SK-N-MC (cell line): ENCODE measurements at regions not wholly inside any gene's neighbourhood (a gene's known extent, or its start where the extent isn't known, plus 50 kb on each side); places are given as distances from the start of the nearest gene placed in this dataset.

ENCODE experiments used
- DNase-seq: peaks from one replicate; pipeline ENCODE4 v3.0.0-alpha.2; 2011; ENCODE audit warnings: low read depth, low spot score
- H3K27ac ChIP-seq: fragments of 200-600 bp; sonication (generic); 2 replicates; pipeline ENCODE4 v1.5.1; 2016; ENCODE audit warnings: mixed run types
- H3K36me3 ChIP-seq: fragments of 200-600 bp; sonication (generic); 2 replicates; pipeline ENCODE4 v1.6.1; 2017; ENCODE audit warnings: antibody characterized with exemption, low read length, mixed read lengths; ENCODE audit not compliant: insufficient read depth
- H3K4me3 ChIP-seq: fragments of 200-600 bp; sonication (generic); 2 replicates; pipeline ENCODE4 v1.5.1; 2016
- H3K9ac ChIP-seq: fragments of 200-600 bp; sonication (generic); 2 replicates; pipeline ENCODE4 v1.8.0; 2017; ENCODE audit warnings: mixed run types, mixed read lengths; ENCODE audit not compliant: insufficient read length
- H3K9me3 ChIP-seq: fragments of 200-600 bp; sonication (generic); 2 replicates; pipeline ENCODE4 v1.6.1; 2017; ENCODE audit warnings: low read depth, mild to moderate bottlenecking, antibody characterized with exemption, low read length, moderate library complexity, mixed read lengths
- EZH2 ChIP-seq: fragments of 200-600 bp; sonication (generic); IDR thresholded peaks from one replicate; pipeline ENCODE4 v1.6.1; 2017; ENCODE audit warnings: antibody characterized with exemption
- FOXP2 ChIP-seq: optimal IDR thresholded peaks from 2 replicates; pipeline ENCODE3; 2011; ENCODE audit warnings: mild to moderate bottlenecking, moderate library complexity; ENCODE audit not compliant: insufficient read depth; ENCODE audit errors: extremely low read length, control extremely low read depth
- POLR2AphosphoS5 ChIP-seq: IDR thresholded peaks from 2 replicates; pipeline ENCODE4 v1.6.1; 2012; ENCODE audit warnings: mild to moderate bottlenecking, low read depth, low read length, borderline replicate concordance

DNA sequence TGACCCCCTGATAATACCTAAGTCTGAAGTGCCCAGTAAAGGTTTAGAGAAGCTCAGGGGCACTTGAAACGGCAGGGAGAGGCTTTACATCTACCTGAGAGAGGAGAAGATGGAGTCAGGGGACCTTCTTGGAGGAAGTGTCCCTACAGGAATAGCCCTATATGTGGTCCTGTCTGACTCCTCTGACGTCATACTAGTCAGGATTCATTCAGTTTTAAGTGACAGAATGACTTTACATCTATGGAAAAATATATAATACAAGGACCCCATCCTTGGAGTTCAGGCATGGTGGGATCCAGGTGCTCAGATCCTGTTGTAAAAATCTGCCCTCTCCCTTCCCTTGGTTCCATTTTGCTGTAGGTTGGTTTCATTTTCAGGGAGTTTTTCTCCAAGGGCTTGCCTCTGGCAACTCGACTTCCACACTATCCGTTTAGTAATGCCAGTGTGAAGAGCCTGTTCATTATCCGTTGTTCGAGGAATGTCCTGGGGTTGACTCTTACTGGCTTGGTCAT lies 205.6 kb downstream of the IRF8 start:
- TF ChIP-seq FOXP2: no peak
- no peak for TF ChIP-seq POLR2AphosphoS5
- TF ChIP-seq EZH2: no peak

DNA sequence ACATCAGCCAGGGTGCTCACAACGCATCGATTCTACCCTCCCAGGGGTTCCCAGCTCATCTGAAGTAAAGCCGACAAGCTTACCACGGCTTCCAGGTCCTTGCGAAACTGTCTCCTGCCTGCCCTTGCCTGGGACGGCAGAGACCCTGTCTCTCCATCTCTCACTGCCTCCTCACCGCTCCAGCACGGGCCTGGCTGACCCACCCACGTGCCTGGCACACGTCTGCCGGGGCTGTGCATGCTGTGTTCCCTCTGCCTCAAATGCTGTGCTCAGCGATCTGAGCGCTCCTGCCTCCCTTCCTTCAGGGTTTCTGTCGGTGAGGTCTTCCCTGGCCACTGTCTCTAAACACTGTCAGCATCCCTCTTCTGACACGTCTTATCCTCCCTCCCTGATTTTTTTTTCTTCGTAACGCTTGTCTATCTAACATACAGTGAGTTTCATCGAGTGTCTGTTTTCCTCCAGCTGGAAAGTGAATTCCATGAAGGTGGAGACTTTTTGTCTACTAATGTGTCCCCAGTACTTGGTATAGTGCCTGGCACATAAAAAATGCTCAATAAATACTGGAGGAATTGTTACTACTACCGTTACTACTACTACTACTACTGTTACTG lies 208.4 kb downstream of the IRF8 start:
- Histone ChIP-seq H3K9me3 (no peaks in the 10 kb centered on the region), H3K4me3 (no peak overlapping the region), H3K9ac (no peak overlapping the region), H3K27ac (no peak overlapping the region), H3K36me3 (no peaks in the 10 kb centered on the region)
- TF ChIP-seq FOXP2 (no peak), EZH2 (no peak), POLR2AphosphoS5 (no peak)
- DNase-seq: no peak

More for the DNA sequence above, 205.6 kb downstream of the IRF8 start:
- Histone ChIP-seq H3K4me3 (no peak overlapping the region), H3K9ac (no peak overlapping the region), H3K9me3 (no peaks in the 10 kb centered on the region), H3K36me3 (no peaks in the 10 kb centered on the region), H3K27ac (no peak overlapping the region)
- DNase-seq: no peak

DNA sequence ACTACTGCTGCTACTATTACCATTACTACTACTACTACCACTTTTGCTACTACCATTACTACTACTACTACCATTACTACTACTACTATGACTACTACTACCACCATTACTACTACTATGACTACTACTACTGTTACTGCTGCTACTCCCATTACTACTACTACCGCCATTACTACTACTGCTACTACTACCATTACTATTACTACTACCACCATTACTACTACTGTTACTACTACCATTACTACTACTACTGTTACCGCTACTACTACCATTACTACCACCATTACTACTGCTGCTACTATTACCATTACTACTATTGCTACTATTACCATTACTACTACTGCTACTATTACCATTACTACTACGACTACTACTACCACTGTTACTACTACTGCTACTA lies 209.1 kb downstream of the IRF8 start:
- H3K9me3 ChIP-seq: no peaks in the 10 kb centered on the region

DNA sequence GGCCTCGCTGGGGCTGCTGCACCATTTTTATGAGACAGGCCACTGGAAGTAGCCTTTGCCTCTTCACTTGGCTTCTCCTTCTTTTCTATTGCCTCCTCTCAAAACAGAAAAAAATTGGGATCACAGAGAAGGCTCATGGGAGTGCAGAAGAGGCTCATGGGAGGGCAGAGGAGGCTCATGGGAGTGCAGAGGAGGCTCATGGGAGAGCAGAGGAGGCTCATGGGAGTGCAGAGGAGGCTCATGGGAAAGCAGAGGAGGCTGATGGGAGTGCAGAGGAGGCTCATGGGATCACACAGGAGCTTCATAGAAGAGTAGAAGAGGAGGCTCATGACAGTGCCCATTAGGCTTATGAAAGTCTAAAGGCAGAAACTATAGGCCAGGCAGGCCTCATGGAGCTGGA lies 211.2 kb downstream of the IRF8 start:
- Histone ChIP-seq H3K9ac (no peak overlapping the region), H3K27ac (no peak overlapping the region), H3K4me3 (no peak overlapping the region), H3K9me3 (no peaks in the 10 kb centered on the region), H3K36me3 (no peaks in the 10 kb centered on the region)
- TF ChIP-seq EZH2 (no peak), FOXP2 (no peak), POLR2AphosphoS5 (no peak)
- DNase-seq: no peak

More for the DNA sequence above, 209.1 kb downstream of the IRF8 start:
- H3K36me3 ChIP-seq: no peaks in the 10 kb centered on the region
- H3K27ac ChIP-seq: no peak overlapping the region
- TF ChIP-seq EZH2: no peak
- no peak for TF ChIP-seq POLR2AphosphoS5
- TF ChIP-seq FOXP2: no peak
- H3K4me3 ChIP-seq: no peak overlapping the region
- DNase-seq: no peak
- H3K9ac ChIP-seq: no peak overlapping the region

DNA sequence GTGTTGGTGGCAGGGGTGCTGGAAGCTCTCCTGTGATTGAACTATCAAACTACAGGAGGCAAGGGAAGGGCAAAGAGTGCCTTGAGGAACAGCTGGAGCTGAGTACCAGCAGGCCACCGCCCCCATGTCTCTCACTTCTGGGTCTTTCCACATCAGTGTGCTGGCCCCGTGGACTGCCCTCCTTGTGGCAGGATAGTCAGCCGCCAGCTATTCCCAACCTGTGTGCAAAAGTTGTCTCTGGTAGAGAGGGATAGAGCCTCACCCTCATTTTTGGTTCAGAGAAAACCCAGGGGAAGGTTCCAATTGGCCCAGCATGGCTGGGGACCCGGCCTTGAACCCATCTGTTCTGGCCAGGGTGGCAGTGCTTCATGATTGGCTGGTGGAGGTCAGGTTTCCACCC lies 211.8 kb downstream of the IRF8 start:
- H3K9me3 ChIP-seq: no peaks in the 10 kb centered on the region
- H3K4me3 ChIP-seq: no peak overlapping the region
- no peak overlapping the region for H3K27ac ChIP-seq
- H3K36me3 ChIP-seq: no peaks in the 10 kb centered on the region
- no peak for TF ChIP-seq FOXP2
- TF ChIP-seq EZH2: no peak
- TF ChIP-seq POLR2AphosphoS5: no peak
- no peak overlapping the region for H3K9ac ChIP-seq
- no peak for DNase-seq

DNA sequence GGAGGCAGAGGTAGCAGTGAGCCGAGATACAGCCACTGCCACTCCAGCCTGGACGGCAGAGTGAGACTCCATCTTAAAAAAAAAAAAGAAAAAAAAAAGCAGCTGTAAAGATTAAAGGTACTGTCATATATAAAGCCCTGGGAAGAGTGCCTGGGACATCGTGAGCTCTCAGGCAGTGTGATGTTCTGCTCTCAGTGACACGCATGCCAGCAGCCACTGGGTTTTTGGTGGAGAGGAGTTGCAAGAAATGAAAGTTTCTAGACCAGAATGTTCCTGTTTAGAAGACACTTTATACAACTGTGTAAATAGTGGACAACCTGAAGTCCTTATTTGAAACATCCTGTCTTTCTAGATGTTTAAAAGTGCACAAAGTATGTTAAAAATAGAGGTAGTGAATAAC lies 213.2 kb downstream of the IRF8 start:
- DNase-seq: no peak
- H3K4me3 ChIP-seq: no peak overlapping the region
- no peak overlapping the region for H3K27ac ChIP-seq
- no peak for TF ChIP-seq EZH2
- TF ChIP-seq POLR2AphosphoS5: no peak
- TF ChIP-seq FOXP2: no peak
- no peak overlapping the region for H3K9ac ChIP-seq
- H3K9me3 ChIP-seq: no peaks in the 10 kb centered on the region
- H3K36me3 ChIP-seq: no peaks in the 10 kb centered on the region

DNA sequence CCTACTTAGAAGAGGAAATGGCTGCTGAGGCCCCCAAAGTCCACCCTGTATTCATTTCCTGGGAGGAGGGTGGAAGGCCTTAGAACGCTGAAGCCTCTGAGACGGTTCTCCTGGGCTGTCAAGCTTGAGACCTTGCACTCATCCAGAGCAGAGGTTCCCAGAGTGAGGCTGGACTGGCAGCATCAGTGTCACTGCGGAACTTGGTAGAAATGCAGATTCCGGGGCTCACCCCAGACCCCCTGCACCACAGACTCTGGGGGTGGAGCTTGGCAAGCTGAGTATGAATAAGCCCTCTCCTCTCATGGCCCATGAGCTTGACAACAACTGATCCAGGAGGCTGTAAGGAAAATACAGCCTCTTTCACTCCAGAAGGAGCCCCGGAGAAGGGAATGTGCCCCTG lies 218.3 kb downstream of the IRF8 start:
- no peaks in the 10 kb centered on the region for H3K9me3 ChIP-seq
- TF ChIP-seq POLR2AphosphoS5: no peak
- TF ChIP-seq FOXP2: no peak
- TF ChIP-seq EZH2: no peak
- no peak overlapping the region for H3K9ac ChIP-seq
- no peak overlapping the region for H3K4me3 ChIP-seq
- no peak for DNase-seq
- no peaks in the 10 kb centered on the region for H3K36me3 ChIP-seq
- H3K27ac ChIP-seq: no peak overlapping the region

DNA sequence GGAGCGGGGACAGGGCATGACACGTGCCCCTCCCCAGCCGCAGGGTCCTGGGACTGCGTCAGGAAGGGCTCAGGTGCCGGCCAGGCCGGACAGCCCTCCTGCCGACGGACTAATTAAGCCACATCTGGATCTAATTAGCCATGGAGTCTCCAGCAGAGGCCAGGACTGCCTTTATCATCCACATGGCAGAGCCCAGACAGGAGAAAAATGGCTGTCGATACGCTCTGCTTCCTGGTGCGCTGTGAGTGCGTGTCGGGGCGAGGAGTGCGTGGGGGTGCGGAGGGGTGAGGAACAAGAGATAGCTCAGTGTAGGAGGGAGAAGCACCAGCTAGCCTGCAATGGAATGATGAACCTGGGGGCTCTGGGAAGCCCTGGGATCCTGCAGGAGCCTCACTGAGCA lies 218.8 kb downstream of the IRF8 start:
- Histone ChIP-seq H3K9me3 (no peaks in the 10 kb centered on the region), H3K27ac (no peak overlapping the region), H3K4me3 (no peak overlapping the region), H3K9ac (no peak overlapping the region), H3K36me3 (no peaks in the 10 kb centered on the region)
- DNase-seq: no peak
- TF ChIP-seq EZH2 (no peak), FOXP2 (no peak)

DNA sequence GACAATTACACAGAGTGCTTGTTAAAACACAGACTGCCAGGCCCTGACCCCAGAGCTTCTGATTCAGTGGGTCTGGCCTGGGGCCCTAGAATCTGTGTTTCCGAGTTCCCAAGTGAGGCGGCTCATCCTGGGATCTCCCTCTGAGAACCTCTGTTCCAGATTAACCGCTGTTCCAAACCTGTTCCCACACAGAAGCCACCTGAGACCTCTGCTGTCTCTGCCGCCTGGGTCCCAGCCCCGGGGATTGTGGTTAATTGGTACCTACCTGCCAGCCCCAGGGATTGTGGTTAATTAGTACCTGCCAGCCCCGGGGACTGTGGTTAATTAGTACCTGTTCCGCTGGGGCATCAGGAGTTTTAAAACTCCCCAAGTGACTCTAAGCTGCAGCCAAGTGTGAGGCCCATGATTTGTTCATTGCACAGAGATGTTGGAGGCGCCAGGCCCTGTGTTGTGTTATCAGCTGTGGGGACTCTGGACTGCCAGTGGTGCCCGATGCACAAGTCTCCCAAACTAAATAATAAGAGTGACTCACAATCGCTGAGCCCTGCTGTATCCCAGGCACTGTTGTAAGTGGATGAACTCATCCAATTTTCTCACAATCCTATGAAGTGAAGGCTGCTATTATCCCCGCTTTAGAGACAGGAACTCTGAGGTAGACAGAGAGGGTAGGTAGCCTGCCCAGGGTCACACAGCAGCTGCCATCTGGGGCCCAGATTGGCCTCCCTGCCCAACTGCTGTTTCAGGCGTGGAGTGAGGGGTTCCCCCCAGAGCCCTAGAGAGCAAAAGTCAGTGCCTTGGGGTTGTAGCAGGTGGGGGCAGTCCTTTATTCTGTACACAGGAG lies 219.7 kb downstream of the IRF8 start:
- no peak for TF ChIP-seq FOXP2
- no peaks in the 10 kb centered on the region for H3K9me3 ChIP-seq
- no peak overlapping the region for H3K27ac ChIP-seq
- no peak overlapping the region for H3K4me3 ChIP-seq
- H3K9ac ChIP-seq: no peak overlapping the region
- H3K36me3 ChIP-seq: no peaks in the 10 kb centered on the region
- DNase-seq: no peak
